ENCODE measurements at regions not wholly inside any gene's neighbourhood (a gene's known extent, or its start where the extent isn't known, plus 50 kb on each side); places are given as distances from the start of the nearest gene placed in this dataset.

DNA sequence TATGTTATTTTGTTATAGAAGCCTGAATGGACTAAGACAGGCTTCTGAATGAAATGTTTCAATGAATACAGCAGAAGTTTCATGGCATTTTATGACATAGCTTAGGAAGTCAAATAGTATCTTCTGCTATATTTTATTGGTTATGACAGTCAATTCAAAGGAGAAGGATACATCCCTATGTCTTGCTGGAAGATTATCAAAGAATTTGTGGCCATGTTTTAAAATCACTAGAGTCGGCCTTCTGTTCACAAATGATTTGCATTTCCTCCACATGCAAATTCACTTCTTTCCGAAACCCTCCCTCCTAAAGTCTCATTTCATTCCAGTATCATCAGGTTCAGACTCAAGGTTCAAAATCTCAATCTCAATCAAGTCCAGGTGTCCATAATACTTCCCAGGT lies 679.2 kb upstream of the ADAMTS5 start:
- ChIA-PET POLR2A (no interaction called here), CTCF (no interaction called here)
- no peaks in the 10 kb centered on the region for H3K4me1 Mint-ChIP-seq
- H3K27ac Mint-ChIP-seq, result no peak overlapping the region
- DNase-seq (no peak), ATAC-seq (ENCODE audit: low read depth) (no peak)
- no peaks in the 10 kb centered on the region for H3K9me3 ChIP-seq (ENCODE audit: control extremely low read depth in 1 of 3, control insufficient read depth in 2 of 3, insufficient read depth in 1 of 3, low read length in 2 of 3)
- H2AFZ ChIP-seq (ENCODE audit: insufficient read depth, low read depth, low read length, poor library complexity, severe bottlenecking), result no peak overlapping the region
- H3K9ac ChIP-seq (ENCODE audit: low read length), result no peak overlapping the region
- H3K36me3 ChIP-seq (replicated peaks in 1 of 2; ENCODE audit: control extremely low read depth in 1 of 2, control insufficient read depth in 1 of 2, extremely low read depth in 1 of 2, insufficient read depth in 2 of 2, low read length in 1 of 2), result no peaks in the 10 kb centered on the region
- no peak overlapping the region for H3K4me3 ChIP-seq (ENCODE audit: control extremely low read depth in 1 of 5, extremely low read depth in 1 of 5, insufficient read depth in 1 of 5, low read depth in 2 of 5, low read length in 4 of 5)
- no peak overlapping the region for H3K4me2 ChIP-seq (replicated peaks; ENCODE audit: low read depth, low read length, poor library complexity, severe bottlenecking)
- no peaks in the 10 kb centered on the region for H3K79me2 ChIP-seq (ENCODE audit: control insufficient read depth, insufficient read depth, low read length)
- no peak overlapping the region for H3K4me3 Mint-ChIP-seq
- H3K4me1 ChIP-seq (ENCODE audit: control insufficient read depth in 2 of 2, insufficient read depth in 2 of 2, low read length in 2 of 2), result no peaks in the 10 kb centered on the region
- intact Hi-C loops (cut with micrococcal nuclease), result no loop called here
- TF ChIP-seq, protein P1, sequence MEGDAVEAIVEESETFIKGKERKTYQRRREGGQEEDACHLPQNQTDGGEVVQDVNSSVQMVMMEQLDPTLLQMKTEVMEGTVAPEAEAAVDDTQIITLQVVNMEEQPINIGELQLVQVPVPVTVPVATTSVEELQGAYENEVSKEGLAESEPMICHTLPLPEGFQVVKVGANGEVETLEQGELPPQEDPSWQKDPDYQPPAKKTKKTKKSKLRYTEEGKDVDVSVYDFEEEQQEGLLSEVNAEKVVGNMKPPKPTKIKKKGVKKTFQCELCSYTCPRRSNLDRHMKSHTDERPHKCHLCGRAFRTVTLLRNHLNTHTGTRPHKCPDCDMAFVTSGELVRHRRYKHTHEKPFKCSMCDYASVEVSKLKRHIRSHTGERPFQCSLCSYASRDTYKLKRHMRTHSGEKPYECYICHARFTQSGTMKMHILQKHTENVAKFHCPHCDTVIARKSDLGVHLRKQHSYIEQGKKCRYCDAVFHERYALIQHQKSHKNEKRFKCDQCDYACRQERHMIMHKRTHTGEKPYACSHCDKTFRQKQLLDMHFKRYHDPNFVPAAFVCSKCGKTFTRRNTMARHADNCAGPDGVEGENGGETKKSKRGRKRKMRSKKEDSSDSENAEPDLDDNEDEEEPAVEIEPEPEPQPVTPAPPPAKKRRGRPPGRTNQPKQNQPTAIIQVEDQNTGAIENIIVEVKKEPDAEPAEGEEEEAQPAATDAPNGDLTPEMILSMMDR (IDR thresholded peaks at IDR 0.05), result no peak
- TF ChIP-seq EZH2 (IDR thresholded peaks at IDR 0.05; ENCODE audit: borderline replicate concordance, insufficient read depth, low read depth, low read length, poor library complexity, severe bottlenecking), result no peak
- H4K20me1 ChIP-seq (ENCODE audit: control insufficient read depth, insufficient read depth, low read length, poor library complexity, severe bottlenecking), result no peaks in the 10 kb centered on the region
- H3K27me3 ChIP-seq (replicated peaks in 1 of 4; ENCODE audit: control extremely low read depth in 1 of 4, control insufficient read depth in 3 of 4, insufficient read depth in 4 of 4, low read length in 3 of 4), result no peaks in the 10 kb centered on the region
- H3K27ac ChIP-seq (ENCODE audit: low read length in 2 of 2), result no peak overlapping the region
- WGBS (ENCODE audit: insufficient coverage), result 95% methylated on average over 2 of the region's 2 CpGs
- H3K9me3 Mint-ChIP-seq (ENCODE audit: insufficient read depth), result peaks cover 2% of the 10 kb centered on the region
- no peaks in the 10 kb centered on the region for H3K27me3 Mint-ChIP-seq

DNA sequence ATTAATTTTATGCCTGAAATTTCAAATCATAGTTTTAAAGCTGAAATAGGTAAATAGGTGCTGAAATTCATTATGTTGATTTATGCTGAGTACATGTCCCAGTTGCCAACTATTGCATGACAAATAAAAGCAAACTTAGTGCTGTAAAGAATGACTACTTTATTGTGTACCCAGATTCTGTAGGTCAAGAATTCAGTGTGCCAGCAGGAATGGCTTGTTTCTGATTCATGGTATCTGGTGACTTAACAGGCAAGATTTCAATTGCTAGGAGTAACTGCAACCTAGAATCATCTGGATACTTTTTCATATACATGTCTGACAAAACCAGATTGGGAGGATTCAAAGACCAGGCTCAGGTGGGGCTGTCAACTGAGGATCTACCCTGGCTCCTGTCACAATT lies 678.4 kb upstream of the ADAMTS5 start:
- CTCF ChIA-PET, result no interaction called here
- Mint-ChIP-seq H3K27me3 (no peaks in the 10 kb centered on the region), H3K4me3 (no peak overlapping the region), H3K27ac (no peak overlapping the region), H3K9me3 (ENCODE audit: insufficient read depth) (peaks cover 2% of the 10 kb centered on the region), H3K4me1 (no peaks in the 10 kb centered on the region)
- H3K36me3 ChIP-seq (replicated peaks in 1 of 2; ENCODE audit: control extremely low read depth in 1 of 2, control insufficient read depth in 1 of 2, extremely low read depth in 1 of 2, insufficient read depth in 2 of 2, low read length in 1 of 2), result no peaks in the 10 kb centered on the region
- H3K27me3 ChIP-seq (replicated peaks in 1 of 4; ENCODE audit: control extremely low read depth in 1 of 4, control insufficient read depth in 3 of 4, insufficient read depth in 4 of 4, low read length in 3 of 4), result no peaks in the 10 kb centered on the region
- no peaks in the 10 kb centered on the region for H4K20me1 ChIP-seq (ENCODE audit: control insufficient read depth, insufficient read depth, low read length, poor library complexity, severe bottlenecking)
- no peak overlapping the region for H2AFZ ChIP-seq (ENCODE audit: insufficient read depth, low read depth, low read length, poor library complexity, severe bottlenecking)
- no peak for TF ChIP-seq EZH2 (IDR thresholded peaks at IDR 0.05; ENCODE audit: borderline replicate concordance, insufficient read depth, low read depth, low read length, poor library complexity, severe bottlenecking)
- TF ChIP-seq, protein P1 (IDR thresholded peaks at IDR 0.05), result no peak
- no peak overlapping the region for H3K27ac ChIP-seq (ENCODE audit: low read length in 2 of 2)
- H3K4me2 ChIP-seq (replicated peaks; ENCODE audit: low read depth, low read length, poor library complexity, severe bottlenecking), result no peak overlapping the region
- no peak overlapping the region for H3K9ac ChIP-seq (ENCODE audit: low read length)
- ATAC-seq (ENCODE audit: low read depth) (no peak), DNase-seq (no peak)
- no peak overlapping the region for H3K4me3 ChIP-seq (ENCODE audit: control extremely low read depth in 1 of 5, extremely low read depth in 1 of 5, insufficient read depth in 1 of 5, low read depth in 2 of 5, low read length in 4 of 5)
- intact Hi-C loops (cut with micrococcal nuclease), result no loop called here
- no peaks in the 10 kb centered on the region for H3K9me3 ChIP-seq (ENCODE audit: control extremely low read depth in 1 of 3, control insufficient read depth in 2 of 3, insufficient read depth in 1 of 3, low read length in 2 of 3)
- H3K4me1 ChIP-seq (ENCODE audit: control insufficient read depth in 2 of 2, insufficient read depth in 2 of 2, low read length in 2 of 2), result no peaks in the 10 kb centered on the region
- POLR2A ChIA-PET, result no interaction called here
- no peaks in the 10 kb centered on the region for H3K79me2 ChIP-seq (ENCODE audit: control insufficient read depth, insufficient read depth, low read length)
